ENCODE measurements at regions not wholly inside any gene's neighbourhood (a gene's known extent, or its start where the extent isn't known, plus 50 kb on each side); places are given as distances from the start of the nearest gene placed in this dataset.
"Not testable (repeated sequence)": the region's sequence is repeated elsewhere in the genome, so short reads cannot be mapped to it uniquely, and the experiment has no call there.

GRCh38 chr2:179332903-179333302 is 68.3 kb upstream of the SESTD1 start:
- TF ChIP-seq POLR2A (IDR thresholded peaks at IDR 0.05) (no peak), CTCF (IDR thresholded peaks at IDR 0.05) (no peak)
- H3K27ac ChIP-seq = no peak overlapping the region
- intact Hi-C loops (cut with DNase I) = no loop called here
- peaks cover 0 to 13% (median 5%) of the 10 kb centered on the region in 3 donors for H3K4me1 ChIP-seq
- DNase-seq = no peak
- H3K4me3 ChIP-seq = no peak overlapping the region
- WGBS, 2 donors = 32 to 43% methylated on average over 2 of the region's 2 CpGs
- H3K9me3 ChIP-seq = peaks cover 0 to 5% (median 0%) of the 10 kb centered on the region in 3 donors
- H3K27me3 ChIP-seq = no peaks in the 10 kb centered on the region
- no peaks in the 10 kb centered on the region for H3K36me3 ChIP-seq

- 91 to 92% methylated on average over 3 of the region's 3 CpGs for WGBS, 2 donors
- Histone ChIP-seq H3K27ac (no peak overlapping the region), H3K27me3 (no peaks in the 10 kb centered on the region), H3K4me1 (no peaks in the 10 kb centered on the region), H3K9me3 (peaks cover 0 to 5% (median 0%) of the 10 kb centered on the region in 3 donors), H3K36me3 (no peaks in the 10 kb centered on the region), H3K4me3 (no peak overlapping the region)
- intact Hi-C loops (cut with DNase I) = no loop called here
- DNase-seq = no peak
- no peak for TF ChIP-seq POLR2A (IDR thresholded peaks at IDR 0.05)
- TF ChIP-seq CTCF (IDR thresholded peaks at IDR 0.05) = no peak
These were observed 66.4 kb upstream of the SESTD1 start for GRCh38 chr2:179331061-179331460.

DNA sequence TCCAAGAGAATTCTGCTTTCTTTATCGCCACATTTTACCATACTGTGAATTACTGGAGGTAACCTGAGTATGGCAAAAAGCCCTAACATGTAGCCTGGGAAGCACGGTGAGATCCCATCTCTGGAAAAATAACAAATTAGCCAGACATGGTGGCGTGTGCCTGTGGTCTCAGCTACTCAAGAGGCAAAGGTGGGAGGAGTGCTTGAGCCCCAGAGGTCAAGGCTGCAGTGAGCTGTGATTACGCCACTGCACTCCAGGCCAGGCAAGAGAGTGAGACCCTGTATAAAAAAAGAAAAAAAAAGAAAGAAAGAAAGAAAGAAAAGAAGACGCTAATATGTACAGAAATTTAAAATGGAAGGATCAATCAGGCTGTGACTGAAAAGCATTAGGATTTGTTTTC is 57.7 kb upstream of the SESTD1 start:
- Histone ChIP-seq H3K4me1 (no peaks in the 10 kb centered on the region), H3K36me3 (no peaks in the 10 kb centered on the region), H3K4me3 (no peak overlapping the region), H3K27me3 (no peaks in the 10 kb centered on the region), H3K27ac (no peak overlapping the region), H3K9me3 (no peaks in the 10 kb centered on the region)
- intact Hi-C loops (cut with DNase I) = no loop called here
- no peak for TF ChIP-seq CTCF (IDR thresholded peaks at IDR 0.05)
- TF ChIP-seq POLR2A (IDR thresholded peaks at IDR 0.05) = no peak
- DNase-seq = no peak
- 85 to 89% methylated on average over 5 of the region's 5 CpGs for WGBS, 2 donors

DNA sequence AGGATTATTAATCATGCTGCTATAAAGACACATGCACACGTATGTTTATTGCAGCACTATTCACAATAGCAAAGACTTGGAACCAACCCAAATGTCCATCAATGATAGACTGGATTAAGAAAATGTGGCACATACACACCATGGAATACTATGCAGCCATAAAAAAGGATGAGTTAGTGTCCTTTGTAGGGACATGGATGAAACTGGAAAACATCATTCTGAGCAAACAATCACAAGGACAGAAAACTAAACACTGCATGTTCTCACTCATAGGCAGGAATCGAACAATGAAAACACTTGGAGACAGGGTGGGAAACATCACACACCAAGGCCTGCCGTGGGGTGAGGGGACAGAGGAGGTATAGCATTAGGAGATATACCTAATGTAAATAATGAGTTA is 56.4 kb upstream of the SESTD1 start:
- H3K4me3 ChIP-seq; H3K36me3 ChIP-seq; H3K27ac ChIP-seq; H3K9me3 ChIP-seq; H3K27me3 ChIP-seq; DNase-seq; intact Hi-C loops (cut with DNase I); H3K4me1 ChIP-seq: not testable (repeated sequence)
- 77 to 90% methylated on average over 3 of the region's 3 CpGs for WGBS, 2 donors

- H3K9me3 ChIP-seq; DNase-seq; H3K27me3 ChIP-seq; H3K4me3 ChIP-seq; intact Hi-C loops (cut with DNase I); H3K27ac ChIP-seq; H3K36me3 ChIP-seq; H3K4me1 ChIP-seq: not testable (repeated sequence)
- 56 to 74% methylated on average over 3 to 5 of the region's 9 CpGs for WGBS, 2 donors
These were observed 50.1 kb upstream of the SESTD1 start for GRCh38 chr2:179314729-179315128.

All from esophagus squamous epithelium (tissue), 5 donors.